BE2C (cell line): ENCODE measurements at regions not wholly inside any gene's neighbourhood (a gene's known extent, or its start where the extent isn't known, plus 50 kb on each side); places are given as distances from the start of the nearest gene placed in this dataset.
"Not testable (repeated sequence)": the region's sequence is repeated elsewhere in the genome, so short reads cannot be mapped to it uniquely, and the experiment has no call there.

Source experiments
- DNase-seq: peaks from one replicate; pipeline ENCODE4 v3.0.0-alpha.2; 2020
- H3K27me3 ChIP-seq: fragments of 250-450 bp; sonication (Bioruptor Pico); 2 replicates; pipeline ENCODE4 v1.5.1; 2020; ENCODE audit warnings: mild to moderate bottlenecking
- H3K36me3 ChIP-seq: fragments of 250-450 bp; sonication (Bioruptor Pico); 2 replicates; pipeline ENCODE4 v1.5.1; 2020; ENCODE audit warnings: mild to moderate bottlenecking
- H3K4me1 ChIP-seq: fragments of 250-450 bp; sonication (Bioruptor Pico); 2 replicates; pipeline ENCODE4 v1.5.1; 2020
- H3K4me3 ChIP-seq: 2 replicates; pipeline ENCODE4 v1.5.1; 2011; ENCODE audit warnings: low read depth, low read length
- H3K9me3 ChIP-seq: fragments of 250-450 bp; sonication (Bioruptor Pico); 2 replicates; pipeline ENCODE4 v1.5.1; 2020
- TF ChIP-seq, protein P1 (sequence below): IDR thresholded peaks from 2 replicates; pipeline ENCODE4 v1.5.1; 2012; ENCODE audit warnings: mild to moderate bottlenecking, low read depth, low read length

DNA sequence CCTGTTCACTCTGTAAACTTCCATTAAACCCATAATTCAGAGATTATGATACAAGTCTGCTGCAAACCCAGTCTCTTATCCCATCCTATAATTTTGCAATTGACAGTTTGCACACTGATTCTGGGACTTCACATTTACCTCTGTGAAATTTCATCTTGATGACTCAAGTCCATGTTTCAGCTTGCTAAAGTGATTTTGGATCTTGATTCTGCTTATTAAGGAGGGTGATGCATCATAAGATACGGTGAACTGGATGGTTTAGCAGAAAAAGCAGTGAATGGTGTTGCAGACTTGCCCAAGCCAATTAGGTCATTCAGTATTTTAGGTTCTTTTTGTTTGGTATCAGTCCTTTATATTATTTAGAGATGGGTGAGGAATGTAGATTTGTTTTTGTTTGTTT is 125.5 kb upstream of the PODXL start:
- Histone ChIP-seq H3K36me3 (no peaks in the 10 kb centered on the region), H3K27me3 (peaks cover 28% of the 10 kb centered on the region), H3K4me1 (no peaks in the 10 kb centered on the region), H3K9me3 (no peaks in the 10 kb centered on the region; the same call in 1 of the 2 replicates), H3K4me3 (no peak overlapping the region)
- TF ChIP-seq, protein P1, sequence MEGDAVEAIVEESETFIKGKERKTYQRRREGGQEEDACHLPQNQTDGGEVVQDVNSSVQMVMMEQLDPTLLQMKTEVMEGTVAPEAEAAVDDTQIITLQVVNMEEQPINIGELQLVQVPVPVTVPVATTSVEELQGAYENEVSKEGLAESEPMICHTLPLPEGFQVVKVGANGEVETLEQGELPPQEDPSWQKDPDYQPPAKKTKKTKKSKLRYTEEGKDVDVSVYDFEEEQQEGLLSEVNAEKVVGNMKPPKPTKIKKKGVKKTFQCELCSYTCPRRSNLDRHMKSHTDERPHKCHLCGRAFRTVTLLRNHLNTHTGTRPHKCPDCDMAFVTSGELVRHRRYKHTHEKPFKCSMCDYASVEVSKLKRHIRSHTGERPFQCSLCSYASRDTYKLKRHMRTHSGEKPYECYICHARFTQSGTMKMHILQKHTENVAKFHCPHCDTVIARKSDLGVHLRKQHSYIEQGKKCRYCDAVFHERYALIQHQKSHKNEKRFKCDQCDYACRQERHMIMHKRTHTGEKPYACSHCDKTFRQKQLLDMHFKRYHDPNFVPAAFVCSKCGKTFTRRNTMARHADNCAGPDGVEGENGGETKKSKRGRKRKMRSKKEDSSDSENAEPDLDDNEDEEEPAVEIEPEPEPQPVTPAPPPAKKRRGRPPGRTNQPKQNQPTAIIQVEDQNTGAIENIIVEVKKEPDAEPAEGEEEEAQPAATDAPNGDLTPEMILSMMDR = no peak
- no peak for DNase-seq

DNA sequence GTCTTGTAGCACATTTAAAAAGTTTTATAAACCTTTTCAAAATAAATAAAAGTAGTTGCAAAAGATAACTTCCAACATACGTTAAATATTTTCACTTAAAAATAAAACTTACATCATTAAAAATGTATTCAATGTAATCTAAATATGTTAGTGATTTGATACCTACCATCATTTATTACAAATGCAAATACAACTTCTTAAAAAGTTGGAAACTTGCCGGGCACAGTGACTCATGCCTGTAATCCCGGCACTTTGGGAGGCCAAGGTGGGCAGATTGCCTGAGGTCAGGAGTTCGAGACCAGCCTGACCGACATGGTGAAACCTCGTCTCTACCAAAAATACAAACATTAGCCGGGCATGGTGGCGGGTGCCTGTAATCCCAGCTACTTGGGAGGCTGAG is 122.6 kb upstream of the PODXL start:
- not testable (repeated sequence) for DNase-seq

DNA sequence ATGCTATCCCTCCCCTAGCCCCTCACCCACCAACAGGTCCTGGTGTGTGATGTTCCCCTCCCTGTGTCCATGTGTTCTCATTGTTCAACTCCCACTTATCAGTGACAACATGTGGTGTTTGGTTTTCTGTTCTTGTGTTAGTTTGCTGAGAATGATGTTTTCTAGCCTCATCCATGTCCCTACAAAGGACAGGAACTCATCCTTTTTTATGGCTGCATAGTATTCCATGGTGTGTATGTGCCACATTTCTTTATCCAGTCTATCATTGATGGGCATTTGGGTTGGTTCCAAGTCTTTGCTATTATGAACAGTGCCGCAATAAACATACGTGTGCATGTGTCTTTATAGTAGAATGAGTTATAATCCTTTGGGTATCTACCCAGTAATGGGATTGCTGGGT is 120.4 kb upstream of the PODXL start:
- not testable (repeated sequence) for H3K27me3 ChIP-seq

More for the DNA sequence above, 122.6 kb upstream of the PODXL start:
- H3K27me3 ChIP-seq, H3K4me3 ChIP-seq, H3K4me1 ChIP-seq, H3K9me3 ChIP-seq, H3K36me3 ChIP-seq: not testable (repeated sequence)

DNA sequence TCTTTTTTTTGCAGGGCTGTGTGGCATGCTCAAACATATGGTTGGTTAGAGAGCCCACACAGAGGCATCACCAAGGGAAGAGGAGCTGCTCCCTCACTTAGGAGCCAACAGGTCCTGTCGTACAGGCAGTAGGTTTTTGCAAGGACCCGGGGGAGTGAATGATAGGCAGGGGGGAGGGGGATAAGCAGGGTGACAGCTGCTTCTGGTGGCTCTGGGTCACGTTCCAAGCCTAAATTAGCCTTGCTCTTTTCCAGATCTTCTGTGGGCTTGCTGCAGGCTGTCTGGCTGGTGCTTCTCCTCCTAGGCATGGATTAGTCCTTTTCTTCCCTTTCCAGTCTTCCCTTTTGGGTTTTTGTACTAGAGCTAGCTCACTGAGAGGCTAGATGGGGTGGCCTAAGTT is 117.7 kb upstream of the PODXL start:
- no peak for DNase-seq
- no peaks in the 10 kb centered on the region for H3K27me3 ChIP-seq
- TF ChIP-seq, protein P1 = no peak

More for the DNA sequence above, 120.4 kb upstream of the PODXL start:
- not testable (repeated sequence) for H3K4me3 ChIP-seq, H3K9me3 ChIP-seq, DNase-seq, H3K36me3 ChIP-seq, H3K4me1 ChIP-seq

DNA sequence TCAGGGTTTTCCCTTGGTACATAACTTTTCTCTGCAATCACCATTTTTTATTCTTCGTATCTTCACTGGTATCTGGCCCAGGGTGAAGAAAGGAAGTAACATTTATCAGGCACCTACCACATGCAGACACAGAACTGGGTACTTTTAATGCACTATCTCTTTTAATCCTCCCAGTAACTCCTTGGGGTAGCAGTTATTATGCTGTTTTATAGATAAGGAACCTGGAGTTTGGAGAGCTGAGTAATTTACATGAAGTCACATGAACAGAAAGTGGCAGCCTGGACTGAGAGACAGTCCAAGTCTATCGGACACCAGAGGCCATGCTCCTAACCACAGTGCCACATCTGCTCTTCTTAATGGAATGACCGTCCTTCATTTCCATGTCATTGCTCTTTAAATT is 117.1 kb upstream of the PODXL start:
- TF ChIP-seq, protein P1 = no peak
- DNase-seq = no peak

More for the DNA sequence above, 117.7 kb upstream of the PODXL start:
- no peak overlapping the region for H3K4me3 ChIP-seq
- no peaks in the 10 kb centered on the region for H3K36me3 ChIP-seq
- H3K9me3 ChIP-seq = 0 out of 2 replicates have a peak, but pooled peaks cover 2% of the 10 kb centered on the region
- peaks cover 4% of the 10 kb centered on the region; the same call in 1 of the 2 replicates for H3K4me1 ChIP-seq

DNA sequence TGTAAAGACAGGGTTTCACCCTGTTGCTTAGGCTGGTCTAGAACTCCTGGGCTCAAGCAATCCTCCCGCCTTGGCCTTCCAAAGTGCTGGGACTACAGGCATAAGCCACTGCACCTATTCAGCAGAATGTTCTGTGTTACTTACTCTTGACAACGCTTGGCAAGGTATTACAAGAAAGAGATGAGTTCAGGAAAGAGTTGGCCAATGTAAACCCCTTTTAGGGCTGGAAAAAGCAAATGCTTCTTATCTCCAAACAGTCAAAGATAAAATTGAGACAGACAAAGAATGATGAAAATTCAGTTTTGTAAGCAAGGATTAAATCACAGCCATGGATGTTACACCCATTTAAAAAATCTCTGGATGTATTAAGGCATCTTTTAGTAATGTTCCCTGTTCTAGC is 114.0 kb upstream of the PODXL start:
- H3K4me1 ChIP-seq = peaks cover 4% of the 10 kb centered on the region; the same call in 1 of the 2 replicates
- H3K27me3 ChIP-seq = no peaks in the 10 kb centered on the region
- no peak for DNase-seq
- TF ChIP-seq, protein P1 = no peak
- H3K9me3 ChIP-seq = no peaks in the 10 kb centered on the region
- H3K4me3 ChIP-seq = no peak overlapping the region
- no peaks in the 10 kb centered on the region for H3K36me3 ChIP-seq

More for the DNA sequence above, 117.1 kb upstream of the PODXL start:
- H3K4me3 ChIP-seq = no peak overlapping the region
- peaks cover 4% of the 10 kb centered on the region; the same call in 1 of the 2 replicates for H3K4me1 ChIP-seq
- H3K27me3 ChIP-seq = no peaks in the 10 kb centered on the region
- no peaks in the 10 kb centered on the region for H3K36me3 ChIP-seq
- 0 out of 2 replicates have a peak, but pooled peaks cover 2% of the 10 kb centered on the region for H3K9me3 ChIP-seq

DNA sequence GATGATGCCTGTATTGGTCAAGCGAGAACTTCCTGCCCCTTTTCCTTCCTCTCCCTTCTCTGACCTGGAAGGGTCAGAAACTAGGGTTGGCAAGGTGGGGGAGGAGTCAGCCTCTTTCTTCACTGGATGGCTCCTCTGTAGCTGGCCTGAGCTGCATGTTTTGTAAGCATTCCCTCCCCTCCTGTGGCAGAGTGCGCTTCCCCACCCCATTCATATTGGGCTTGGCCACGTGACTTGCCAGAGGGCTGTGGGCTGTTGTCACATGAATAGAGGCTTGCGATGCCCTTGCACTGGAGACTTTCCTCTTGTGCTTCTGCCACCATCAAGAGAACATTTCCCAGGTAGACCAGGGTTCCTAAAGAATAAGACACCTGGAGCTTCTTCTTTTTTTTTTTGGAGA is 111.3 kb upstream of the PODXL start:
- TF ChIP-seq, protein P1 = no peak
- Histone ChIP-seq H3K4me3 (no peak overlapping the region), H3K4me1 (no peaks in the 10 kb centered on the region), H3K36me3 (no peaks in the 10 kb centered on the region), H3K27me3 (no peaks in the 10 kb centered on the region), H3K9me3 (no peaks in the 10 kb centered on the region)
- DNase-seq = no peak
